CD4-positive, alpha-beta memory T cell (primary cell): ENCODE measurements at regions not wholly inside any gene's neighbourhood (a gene's known extent, or its start where the extent isn't known, plus 50 kb on each side); places are given as distances from the start of the nearest gene placed in this dataset.

Experiments
- CTCF ChIA-PET: fragments of 350-600 bp; sonication (Branson Sonifier 250); formaldehyde crosslinking; loops from one replicate; lab custom pipeline; 2021; ENCODE audit warnings: inconsistent platforms; ENCODE audit not compliant: partially characterized antibody; lab: Charles Lee
- POLR2A ChIA-PET: fragments of 350-600 bp; sonication (Branson Sonifier 250); formaldehyde crosslinking; loops from one replicate; lab custom pipeline; 2021; ENCODE audit not compliant: partially characterized antibody; lab: Charles Lee
- DNase-seq, 5 donors: peaks; one replicate each; pipeline versions ENCODE4 v3.0.0 to v3.0.0-alpha.2; 2020 to 2022; ENCODE audit warnings: mixed read lengths in 1 of 5
- H3K27ac ChIP-seq: one replicate; pipeline ENCODE4 v1.7.0; 2013; ENCODE audit warnings: low read depth, low read length
- H3K27me3 ChIP-seq: 2 replicates; pipeline ENCODE4 v1.7.0; 2013; ENCODE audit warnings: mild to moderate bottlenecking, low read length, moderate library complexity; ENCODE audit not compliant: insufficient read depth
- H3K36me3 ChIP-seq: 2 replicates; pipeline ENCODE4 v1.7.0; 2013; ENCODE audit warnings: mild to moderate bottlenecking, low read length, moderate library complexity; ENCODE audit not compliant: insufficient read depth
- H3K4me1 ChIP-seq: 2 replicates; pipeline ENCODE4 v1.7.0; 2013; ENCODE audit warnings: mild to moderate bottlenecking, low read length, moderate library complexity; ENCODE audit not compliant: insufficient read depth
- H3K4me3 ChIP-seq, 2 donors: one replicate each; pipeline ENCODE4 v1.7.0; 2013; ENCODE audit warnings: low read length in 2 of 2, mild to moderate bottlenecking in 1 of 2
- H3K9me3 ChIP-seq, 2 donors: one replicate each; pipeline ENCODE4 v1.7.0; 2013; ENCODE audit warnings: low read length in 2 of 2, control low read depth in 1 of 2; ENCODE audit not compliant: control insufficient read depth in 1 of 2
- H3K27ac Mint-ChIP-seq, 7 donors: one replicate each; pipeline ENCODE4 v1.8.0; 2020 to 2021; ENCODE audit warnings: mixed read lengths in 7 of 7, mild to moderate bottlenecking in 6 of 7, inconsistent platforms in 3 of 7, moderate library complexity in 3 of 7
- H3K27me3 Mint-ChIP-seq, 2 donors: one replicate each; pipeline ENCODE4 v1.8.0; 2020 to 2021; ENCODE audit warnings: mixed read lengths in 2 of 2
- H3K36me3 Mint-ChIP-seq, 2 donors: one replicate each; pipeline ENCODE4 v1.8.0; 2020 to 2021; ENCODE audit warnings: mixed read lengths in 2 of 2, inconsistent platforms in 1 of 2, mild to moderate bottlenecking in 1 of 2
- H3K4me1 Mint-ChIP-seq, 4 donors: one replicate each; pipeline ENCODE4 v1.8.0; 2020 to 2021; ENCODE audit warnings: mixed read lengths in 4 of 4, mild to moderate bottlenecking in 1 of 4
- H3K4me3 Mint-ChIP-seq, 8 donors: one replicate each; pipeline ENCODE4 v1.8.0; 2020 to 2021; ENCODE audit warnings: mixed read lengths in 8 of 8, mild to moderate bottlenecking in 7 of 8, moderate library complexity in 6 of 8, inconsistent platforms in 3 of 8
- H3K9me3 Mint-ChIP-seq, 8 donors: one replicate each; pipeline ENCODE4 v1.8.0; 2020 to 2021; ENCODE audit warnings: mixed read lengths in 8 of 8, mild to moderate bottlenecking in 5 of 8, inconsistent platforms in 3 of 8, moderate library complexity in 1 of 8
- intact Hi-C: fragments of 100-400 bp; cut with micrococcal nuclease; formaldehyde crosslinking; loops from one replicate; pipeline ENCODE4 v1.15.1; 2023

DNA sequence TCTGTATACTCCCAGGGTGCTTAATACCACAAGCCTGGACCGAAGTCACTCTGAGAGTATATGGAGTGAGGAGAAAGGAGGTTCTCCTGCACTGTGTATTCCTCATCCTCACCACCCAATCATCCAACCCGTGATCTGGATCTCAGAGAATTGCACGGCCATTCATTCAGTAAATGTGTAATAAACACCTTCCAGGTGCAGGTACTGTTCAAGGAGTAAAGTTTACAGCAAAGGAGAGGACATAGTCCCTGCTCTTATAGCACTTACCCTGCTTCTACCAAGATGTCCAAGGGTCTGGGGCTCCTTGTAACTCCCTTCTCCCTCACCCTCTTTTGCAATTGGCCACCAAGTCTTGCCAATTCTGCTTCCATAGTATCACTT, 139.2 kb upstream of the JUN start:
- Mint-ChIP-seq H3K36me3 (no peaks in the 10 kb centered on the region), H3K4me3 (no peak overlapping the region), H3K27ac (peak overlapping the region in 2 of 7 donors; percentile 56 to 65), H3K9me3 (no peaks in the 10 kb centered on the region), H3K27me3 (peaks cover 0 to 2% of the 10 kb centered on the region in 2 donors), H3K4me1 (peaks cover 11 to 14% (median 12%) of the 10 kb centered on the region in 4 donors)
- Histone ChIP-seq H3K27ac (no peak overlapping the region), H3K4me1 (peaks cover 16% of the 10 kb centered on the region), H3K4me3 (no peak overlapping the region), H3K36me3 (no peaks in the 10 kb centered on the region), H3K9me3 (no peaks in the 10 kb centered on the region), H3K27me3 (no peaks in the 10 kb centered on the region)
- DNase-seq, result no peak
- POLR2A ChIA-PET, result no interaction called here
- CTCF ChIA-PET, result no interaction called here
- intact Hi-C loops, result no loop called here

DNA sequence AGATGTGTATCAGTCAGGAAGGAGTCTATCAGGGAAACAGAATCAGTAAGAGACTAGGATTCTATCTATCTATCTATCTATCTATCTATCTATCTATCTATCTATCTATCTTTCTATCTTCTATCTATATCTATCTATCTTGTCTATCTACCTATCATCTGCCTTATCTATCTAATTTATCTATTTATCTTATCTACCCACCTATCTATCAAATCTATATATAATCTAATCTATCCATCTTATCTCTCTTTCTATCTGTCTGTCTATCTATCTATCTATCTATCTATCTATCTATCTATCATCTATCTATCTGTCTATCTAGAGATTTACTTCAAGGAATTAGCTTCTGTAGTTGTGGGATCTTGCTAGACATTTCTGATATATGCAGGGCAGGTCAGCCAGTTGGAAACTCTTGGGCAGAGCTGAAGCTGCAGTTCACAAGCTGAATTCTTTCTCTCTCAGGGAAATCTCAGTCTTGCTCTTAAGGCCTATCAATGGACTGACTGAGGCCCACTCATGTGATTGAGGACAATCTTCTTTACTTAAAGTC, 140.2 kb upstream of the JUN start:
- no peaks in the 10 kb centered on the region for H3K9me3 Mint-ChIP-seq
- ChIA-PET POLR2A (no interaction called here), CTCF (no interaction called here)
- Histone ChIP-seq H3K36me3 (no peaks in the 10 kb centered on the region), H3K9me3 (no peaks in the 10 kb centered on the region), H3K4me3 (no peak overlapping the region), H3K27me3 (no peaks in the 10 kb centered on the region), H3K4me1 (peaks cover 17% of the 10 kb centered on the region), H3K27ac (no peak overlapping the region)
- H3K27ac Mint-ChIP-seq, result no peak overlapping the region
- H3K36me3 Mint-ChIP-seq, result no peaks in the 10 kb centered on the region
- no peak overlapping the region for H3K4me3 Mint-ChIP-seq
- H3K27me3 Mint-ChIP-seq, result peaks cover 0 to 2% of the 10 kb centered on the region in 2 donors
- no peak for DNase-seq
- peaks cover 12 to 16% (median 13%) of the 10 kb centered on the region in 4 donors for H3K4me1 Mint-ChIP-seq
- intact Hi-C loops, result no loop called here

DNA sequence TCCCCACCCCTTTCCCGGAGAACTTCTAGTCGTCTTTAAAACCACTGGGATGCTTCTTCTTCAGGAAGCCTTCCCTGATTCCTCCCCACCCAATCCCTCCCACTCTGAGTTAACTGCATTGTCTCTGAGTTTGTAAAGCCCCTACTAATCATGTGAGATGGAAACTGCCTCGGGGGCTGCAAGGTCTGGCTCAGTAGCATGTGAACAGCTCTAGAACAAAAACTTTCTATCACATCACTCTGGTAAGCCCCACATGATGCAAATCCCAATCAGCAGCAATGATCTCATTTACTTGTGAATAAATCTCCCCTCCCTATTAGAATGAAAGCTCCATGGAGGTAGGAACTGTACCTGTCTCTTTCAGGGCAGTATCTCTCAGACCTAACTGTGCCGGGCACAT, 141.0 kb upstream of the JUN start:
- no peak overlapping the region for H3K4me3 ChIP-seq
- no peaks in the 10 kb centered on the region for H3K36me3 ChIP-seq
- H3K27ac Mint-ChIP-seq, result peak overlapping the region in 1 of 7 donors; percentile 7
- H3K4me1 ChIP-seq, result peaks cover 25% of the 10 kb centered on the region
- CTCF ChIA-PET, result no interaction called here
- DNase-seq, result no peak
- H3K27me3 Mint-ChIP-seq, result peaks cover 0 to 2% of the 10 kb centered on the region in 2 donors
- no peak overlapping the region for H3K4me3 Mint-ChIP-seq
- H3K9me3 ChIP-seq, result no peaks in the 10 kb centered on the region
- intact Hi-C loops, result no loop called here
- no peaks in the 10 kb centered on the region for H3K36me3 Mint-ChIP-seq
- no peaks in the 10 kb centered on the region for H3K9me3 Mint-ChIP-seq
- no peak overlapping the region for H3K27ac ChIP-seq
- H3K4me1 Mint-ChIP-seq, result peaks cover 15 to 23% (median 21%) of the 10 kb centered on the region in 4 donors
- no peaks in the 10 kb centered on the region for H3K27me3 ChIP-seq
- POLR2A ChIA-PET, result interaction anchor here (0.8 kb wide), 1 partner anchor 141 kb away, joined by 3 read pairs; the partner anchor contains the start of gene JUN

DNA sequence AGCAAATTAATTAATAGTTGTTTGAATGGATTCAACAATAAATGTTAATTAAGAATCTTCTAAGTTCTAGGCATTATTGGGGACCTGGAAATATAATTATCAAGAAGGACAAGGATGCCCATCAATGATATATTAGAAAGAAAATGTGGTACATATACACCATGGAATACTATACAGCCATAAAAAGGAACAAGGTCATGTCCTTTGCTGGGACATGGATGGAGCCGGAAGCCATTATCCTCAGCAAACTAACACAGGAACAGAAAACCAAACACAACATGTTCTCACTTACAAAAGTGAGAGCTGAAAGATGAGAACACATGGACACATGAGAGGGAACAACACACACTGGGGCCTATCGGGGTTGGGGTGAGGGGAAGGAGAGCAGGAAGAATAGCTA, 141.4 kb upstream of the JUN start:
- Mint-ChIP-seq H3K9me3 (no peaks in the 10 kb centered on the region), H3K27ac (peak overlapping the region in 2 of 7 donors; percentile 23 to 77), H3K27me3 (peaks cover 0 to 2% of the 10 kb centered on the region in 2 donors), H3K4me3 (no peak overlapping the region), H3K36me3 (no peaks in the 10 kb centered on the region), H3K4me1 (peaks cover 15 to 27% (median 24%) of the 10 kb centered on the region in 4 donors)
- Histone ChIP-seq H3K36me3 (no peaks in the 10 kb centered on the region), H3K4me3 (no peak overlapping the region), H3K4me1 (peaks cover 29% of the 10 kb centered on the region), H3K9me3 (no peaks in the 10 kb centered on the region), H3K27ac (no peak overlapping the region), H3K27me3 (no peaks in the 10 kb centered on the region)
- ChIA-PET POLR2A (interaction anchor here (0.8 kb wide), 1 partner anchor 141 kb away, joined by 3 read pairs; the partner anchor contains the start of gene JUN), CTCF (no interaction called here)
- DNase-seq, result no peak
- intact Hi-C loops, result no loop called here

DNA sequence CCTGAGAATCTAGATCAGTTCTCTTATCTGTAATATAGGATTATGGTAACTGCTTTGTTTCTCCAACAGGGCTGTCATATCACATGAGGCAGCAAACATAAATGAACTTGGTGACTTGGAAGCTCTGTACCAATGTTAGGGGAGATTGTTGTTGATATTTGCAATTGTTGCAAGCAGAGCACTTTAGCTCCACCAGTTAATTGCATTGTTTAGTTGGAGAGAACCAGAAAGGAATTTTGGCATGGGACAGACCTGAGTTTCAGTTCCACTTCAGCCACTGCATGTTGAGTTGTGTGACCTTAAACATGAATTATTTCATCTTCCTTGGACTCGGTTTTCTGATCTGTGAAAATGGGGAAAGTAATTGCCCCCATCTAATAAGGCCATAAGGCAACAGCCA, 142.3 kb upstream of the JUN start:
- Histone ChIP-seq H3K36me3 (no peaks in the 10 kb centered on the region), H3K9me3 (no peaks in the 10 kb centered on the region), H3K4me1 (peaks cover 31% of the 10 kb centered on the region), H3K27me3 (no peaks in the 10 kb centered on the region), H3K4me3 (no peak overlapping the region), H3K27ac (no peak overlapping the region)
- no peaks in the 10 kb centered on the region for H3K36me3 Mint-ChIP-seq
- H3K27ac Mint-ChIP-seq, result no peak overlapping the region
- H3K4me1 Mint-ChIP-seq, result peaks cover 15 to 34% (median 28%) of the 10 kb centered on the region in 4 donors
- intact Hi-C loops, result no loop called here
- ChIA-PET CTCF (no interaction called here), POLR2A (no interaction called here)
- peaks cover 0 to 2% of the 10 kb centered on the region in 2 donors for H3K27me3 Mint-ChIP-seq
- H3K4me3 Mint-ChIP-seq, result no peak overlapping the region
- no peak for DNase-seq
- H3K9me3 Mint-ChIP-seq, result no peaks in the 10 kb centered on the region

DNA sequence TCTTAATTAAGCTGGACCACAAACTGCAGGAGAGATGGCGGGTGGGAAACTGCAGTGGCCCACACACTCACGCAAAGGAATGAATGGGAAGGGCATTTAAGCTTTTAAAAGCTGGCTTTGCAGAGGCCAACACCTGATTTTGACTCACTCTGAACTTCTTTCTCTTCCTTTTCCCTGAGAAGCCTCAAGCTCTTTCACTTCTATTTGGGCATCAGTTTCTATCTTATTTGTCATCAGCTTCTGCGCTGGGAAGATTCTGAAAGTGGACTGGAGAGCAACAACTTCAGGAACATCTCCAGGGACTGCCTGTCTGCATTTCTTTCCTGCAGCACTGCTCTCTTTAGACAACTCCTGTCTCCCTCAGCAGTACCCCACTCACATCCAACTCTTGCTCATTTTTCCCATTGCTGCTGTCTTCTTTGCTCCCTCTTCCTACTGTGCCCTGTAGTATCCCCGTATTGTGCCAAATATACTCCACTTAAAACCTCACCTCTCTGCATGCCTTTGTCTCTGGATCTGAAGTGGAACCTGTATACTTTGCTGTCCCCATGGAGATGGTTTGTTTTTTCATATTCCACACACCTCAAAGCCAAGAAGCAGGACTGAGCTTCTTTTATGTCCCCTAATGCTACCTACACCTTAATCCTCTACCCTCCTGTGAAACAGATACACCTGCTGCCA, 143.3 kb upstream of the JUN start:
- H3K27ac ChIP-seq, result no peak overlapping the region
- H3K9me3 ChIP-seq, result no peaks in the 10 kb centered on the region
- Mint-ChIP-seq H3K27ac (peak overlapping the region in 2 of 7 donors; percentile 4 to 19), H3K9me3 (no peaks in the 10 kb centered on the region), H3K27me3 (peaks cover 0 to 2% of the 10 kb centered on the region in 2 donors), H3K4me3 (no peak overlapping the region), H3K36me3 (no peaks in the 10 kb centered on the region), H3K4me1 (peaks cover 17 to 36% (median 28%) of the 10 kb centered on the region in 4 donors)
- no peaks in the 10 kb centered on the region for H3K36me3 ChIP-seq
- intact Hi-C loops, result no loop called here
- ChIA-PET CTCF (no interaction called here), POLR2A (interaction anchor here (2.1 kb wide), 1 partner anchor 14 kb away, joined by 8 read pairs; no protein-coding TSS in a partner anchor)
- H3K4me1 ChIP-seq, result peaks cover 25% of the 10 kb centered on the region
- no peak overlapping the region for H3K4me3 ChIP-seq
- no peak for DNase-seq
- no peaks in the 10 kb centered on the region for H3K27me3 ChIP-seq

DNA sequence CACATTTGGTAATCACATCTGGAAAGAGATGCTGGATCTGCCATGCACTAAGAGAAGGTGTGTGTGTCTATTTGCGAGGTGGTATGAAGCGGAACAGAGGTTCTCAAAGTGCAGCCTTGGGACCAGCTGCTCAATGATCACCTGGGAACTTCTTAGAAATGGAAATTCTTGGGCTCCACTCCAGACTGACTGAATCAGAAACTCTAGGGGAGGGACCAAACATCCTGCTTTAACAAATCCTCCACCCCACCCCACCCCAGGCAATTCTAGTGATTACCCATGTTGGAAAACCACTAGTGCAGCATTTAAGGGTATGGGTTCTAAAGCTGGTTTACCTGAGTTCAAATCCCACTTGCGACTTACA, 143.9 kb upstream of the JUN start:
- peak overlapping the region in 1 of 7 donors; percentile 19 for H3K27ac Mint-ChIP-seq
- no peak for DNase-seq
- H3K4me1 Mint-ChIP-seq, result peaks cover 16 to 36% (median 28%) of the 10 kb centered on the region in 4 donors
- Histone ChIP-seq H3K9me3 (no peaks in the 10 kb centered on the region), H3K4me3 (no peak overlapping the region), H3K27me3 (no peaks in the 10 kb centered on the region), H3K36me3 (no peaks in the 10 kb centered on the region), H3K27ac (no peak overlapping the region), H3K4me1 (peaks cover 23% of the 10 kb centered on the region)
- intact Hi-C loops, result no loop called here
- ChIA-PET POLR2A (interaction anchor here (2.1 kb wide), 1 partner anchor 13 kb away, joined by 8 read pairs; no protein-coding TSS in a partner anchor), CTCF (interaction anchor here (0.8 to 2.4 kb wide), 2 partner anchors 15 to 146 kb away, joined by 3 to 6 read pairs; no protein-coding TSS in a partner anchor)
- H3K36me3 Mint-ChIP-seq, result no peaks in the 10 kb centered on the region
- peaks cover 0 to 2% of the 10 kb centered on the region in 2 donors for H3K27me3 Mint-ChIP-seq
- no peak overlapping the region for H3K4me3 Mint-ChIP-seq
- no peaks in the 10 kb centered on the region for H3K9me3 Mint-ChIP-seq
